22Rv1 (cell line): ENCODE measurements at regions not wholly inside any gene's neighbourhood (a gene's known extent, or its start where the extent isn't known, plus 50 kb on each side); places are given as distances from the start of the nearest gene placed in this dataset.

Source experiments
- CTCF ChIP-seq: fragments of 450-650 bp; IDR thresholded peaks from 2 replicates; pipeline ENCODE4 v1.5.1; 2017; ENCODE audit warnings: mild to moderate bottlenecking
- ZFX ChIP-seq: fragments of 450-650 bp; IDR thresholded peaks from 2 replicates; pipeline ENCODE4 v1.6.1; 2017; ENCODE audit warnings: antibody characterized with exemption, borderline replicate concordance

GRCh38 chr16:86452451-86452850 is 57.9 kb upstream of the FOXF1 start:
- TF ChIP-seq ZFX (no peak), CTCF (no peak)
